Right renal cortex interstitium (tissue), 3 donors: ENCODE measurements at regions not wholly inside any gene's neighbourhood (a gene's known extent, or its start where the extent isn't known, plus 50 kb on each side); places are given as distances from the start of the nearest gene placed in this dataset.

Experiments used
- DNase-seq, 3 donors: peaks; one replicate each; pipeline ENCODE4 v3.0.0-alpha.2; 2013; ENCODE audit warnings: low read depth in 3 of 3, low spot score in 2 of 3

DNA sequence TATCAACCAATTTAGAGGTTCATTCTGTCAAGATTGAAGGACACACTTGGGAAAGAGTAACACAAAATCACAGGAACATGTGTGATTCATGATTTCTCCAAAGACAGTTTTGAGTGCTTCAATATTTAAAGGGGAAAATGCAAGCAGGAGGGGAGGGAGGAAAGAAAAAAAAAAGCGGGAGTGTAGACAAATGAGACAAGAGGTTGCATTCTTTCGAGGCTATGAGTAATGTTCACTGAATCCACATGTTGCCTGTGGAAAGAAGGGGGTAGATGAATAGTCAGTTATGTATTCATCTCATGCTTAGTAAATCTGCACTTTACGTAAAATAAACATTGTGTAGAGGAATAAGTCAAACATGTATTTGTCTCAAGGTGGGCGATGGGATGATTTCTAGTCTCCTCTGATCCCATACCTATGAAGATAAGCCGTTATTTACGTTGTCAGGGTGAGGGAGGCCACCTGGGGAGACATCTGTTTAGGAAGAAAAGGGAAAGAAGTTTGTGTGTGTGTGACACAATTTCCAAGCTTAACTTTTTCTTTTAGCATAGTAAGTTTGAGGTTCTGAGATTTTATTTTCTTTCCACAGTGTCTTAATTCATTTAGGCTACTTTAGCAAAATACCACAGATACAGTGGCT lies 211.0 kb upstream of the ZC3H15 start:
- DNase-seq = no peak

DNA sequence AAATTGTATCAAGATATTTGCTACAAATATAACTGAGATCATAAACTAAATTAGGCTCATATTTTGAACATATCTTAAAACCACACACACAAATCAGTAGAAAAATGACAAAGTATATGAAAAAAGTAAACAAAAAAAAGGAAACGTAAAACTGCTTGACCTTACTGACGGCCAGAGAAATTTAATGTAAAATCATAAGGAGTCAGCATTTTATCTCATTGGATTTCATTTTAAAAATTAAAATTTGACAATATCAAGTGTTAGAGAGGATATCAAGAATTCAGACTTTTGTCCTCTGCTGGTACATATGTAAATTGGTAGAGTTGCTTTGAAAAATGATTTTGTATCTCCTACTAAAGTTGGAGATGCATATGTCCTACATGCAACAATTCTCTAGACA lies 209.2 kb upstream of the ZC3H15 start:
- no peak for DNase-seq

DNA sequence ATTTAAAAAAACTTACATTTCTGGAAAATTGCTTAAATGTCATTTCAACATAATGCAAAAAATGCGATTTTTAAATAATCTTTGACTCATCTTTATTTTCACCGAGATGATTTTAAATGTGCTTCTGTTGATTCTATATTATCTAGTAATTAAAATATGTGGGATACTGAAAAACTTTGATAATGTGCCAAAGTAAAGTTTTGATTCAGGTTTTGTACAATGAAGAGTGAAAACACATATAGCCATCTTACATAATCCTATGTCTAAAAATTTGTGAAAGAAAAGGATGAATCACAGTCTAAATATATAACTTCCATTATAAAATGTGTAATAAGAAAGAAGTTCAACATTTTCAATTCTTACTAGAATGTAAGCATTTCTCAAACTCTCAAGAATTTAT lies 204.3 kb upstream of the ZC3H15 start:
- DNase-seq = no peak

DNA sequence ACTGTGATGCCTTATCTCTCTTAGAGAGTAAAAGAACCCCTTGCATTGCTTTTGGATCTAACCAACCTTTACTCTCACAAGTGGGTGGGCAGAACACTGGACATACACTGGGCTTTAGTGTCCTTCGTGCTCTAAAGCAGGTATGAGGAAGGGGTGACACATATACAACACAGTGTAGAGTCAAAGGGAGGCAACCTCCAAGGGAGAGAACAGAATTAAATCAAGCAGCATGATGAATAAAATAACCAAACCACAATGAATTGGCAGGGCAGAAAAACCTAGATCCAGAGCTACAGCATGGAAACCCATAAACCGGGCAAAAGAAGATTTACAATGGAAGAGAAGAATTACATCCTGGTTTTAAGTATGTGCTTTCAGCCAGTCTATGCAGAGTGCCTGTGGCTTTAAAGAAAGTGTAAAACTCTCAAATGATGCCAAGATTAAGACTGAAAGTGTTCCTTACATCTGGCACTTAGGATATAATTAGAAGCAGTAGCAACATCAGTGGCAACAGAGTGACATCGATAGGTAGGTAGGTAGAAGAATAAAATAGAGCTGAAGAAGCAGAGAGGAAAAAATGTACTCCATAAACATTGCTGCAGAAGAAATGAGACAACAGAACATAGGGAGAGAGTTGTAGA lies 191.7 kb upstream of the ZC3H15 start:
- DNase-seq = no peak

DNA sequence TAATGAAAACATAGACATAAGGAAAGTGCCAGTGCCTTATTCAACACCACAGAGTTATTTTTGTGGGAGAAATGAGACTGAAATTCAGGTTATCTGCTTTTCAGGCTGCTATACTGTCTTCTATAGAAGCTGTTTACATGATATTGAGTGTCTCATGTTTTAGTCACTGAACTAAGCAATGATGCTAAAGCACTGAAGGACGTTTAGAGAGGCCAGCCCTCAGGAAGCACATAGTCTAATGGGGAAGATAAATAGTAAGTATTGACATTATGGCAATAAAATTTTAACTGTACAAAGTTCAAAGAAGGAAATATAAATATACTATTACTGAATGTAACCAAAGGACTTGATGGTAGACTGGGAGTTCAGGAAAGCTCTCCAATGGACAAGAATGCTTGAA lies 186.4 kb upstream of the ZC3H15 start:
- no peak for DNase-seq

DNA sequence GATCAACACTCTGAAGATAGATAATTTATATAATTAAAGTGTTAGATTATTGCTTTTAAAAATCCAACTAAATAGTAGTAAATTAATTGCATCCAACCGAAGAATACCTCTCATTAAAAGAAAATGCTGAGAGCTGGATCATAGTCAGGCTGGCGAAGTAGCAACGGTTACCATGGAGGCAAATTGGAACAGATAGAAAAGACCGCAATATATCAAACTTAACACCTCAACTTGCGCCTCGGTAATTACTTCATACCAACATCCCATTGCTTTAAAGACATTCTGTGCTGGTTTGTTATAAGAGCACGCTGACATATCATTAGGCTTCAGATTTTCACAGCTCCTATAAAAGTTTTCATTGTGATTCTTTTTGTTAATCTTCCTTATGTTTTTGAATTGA lies 183.8 kb upstream of the ZC3H15 start:
- no peak for DNase-seq

DNA sequence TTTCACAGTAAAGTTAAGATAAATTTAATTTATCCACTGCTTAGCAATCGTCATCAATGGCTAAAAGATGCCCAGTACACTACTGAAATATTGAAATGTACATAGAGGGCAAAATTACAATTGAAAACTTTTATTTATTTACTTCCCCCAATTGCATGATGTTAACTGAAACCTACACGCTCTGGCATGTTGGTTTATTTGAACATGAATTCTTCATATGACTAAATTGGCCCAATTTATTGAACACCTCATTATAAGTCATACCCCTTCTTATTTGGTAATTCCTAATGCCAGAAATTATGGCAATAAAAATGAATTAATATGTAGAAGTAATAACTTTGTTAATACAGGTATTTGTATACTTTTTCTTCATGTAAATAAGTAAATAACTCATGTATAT lies 183.0 kb upstream of the ZC3H15 start:
- no peak for DNase-seq

DNA sequence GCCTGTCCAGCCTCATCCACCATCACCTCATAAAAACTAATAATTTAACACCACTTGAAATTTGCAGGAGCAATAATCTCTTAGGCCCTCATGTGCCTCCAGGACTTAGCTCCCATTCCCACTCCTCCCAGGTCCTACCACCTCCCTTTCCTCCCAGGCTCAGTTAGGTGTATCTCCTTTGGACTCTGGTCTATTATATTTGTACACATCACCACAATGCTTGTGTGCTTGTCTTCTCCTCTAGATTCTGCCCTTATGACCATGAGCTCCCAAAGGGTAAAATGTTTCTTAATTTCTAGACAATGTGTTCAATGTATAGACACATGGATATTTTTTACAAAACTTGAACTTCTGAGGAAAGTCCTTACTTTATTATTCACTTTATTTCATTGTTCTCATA lies 182.0 kb upstream of the ZC3H15 start:
- no peak for DNase-seq

DNA sequence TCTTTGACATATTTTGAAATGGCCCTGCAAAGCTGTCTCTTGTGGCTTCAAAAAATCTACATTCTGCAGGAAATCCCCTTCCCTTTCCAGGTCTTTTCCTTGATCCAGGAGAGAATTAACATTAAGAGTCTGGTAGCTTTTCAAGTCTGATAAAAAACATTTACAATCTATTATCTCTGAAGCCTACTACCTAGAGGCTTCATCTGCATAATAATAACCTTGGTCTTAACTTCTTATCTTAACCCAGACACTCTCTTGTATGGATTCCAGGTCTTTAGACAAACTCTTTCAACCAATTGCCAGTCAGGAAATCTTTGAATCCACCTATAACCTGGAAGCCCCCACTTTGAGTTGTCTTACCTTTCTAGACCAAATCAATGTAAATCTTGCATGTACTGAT lies 179.3 kb upstream of the ZC3H15 start:
- no peak for DNase-seq

DNA sequence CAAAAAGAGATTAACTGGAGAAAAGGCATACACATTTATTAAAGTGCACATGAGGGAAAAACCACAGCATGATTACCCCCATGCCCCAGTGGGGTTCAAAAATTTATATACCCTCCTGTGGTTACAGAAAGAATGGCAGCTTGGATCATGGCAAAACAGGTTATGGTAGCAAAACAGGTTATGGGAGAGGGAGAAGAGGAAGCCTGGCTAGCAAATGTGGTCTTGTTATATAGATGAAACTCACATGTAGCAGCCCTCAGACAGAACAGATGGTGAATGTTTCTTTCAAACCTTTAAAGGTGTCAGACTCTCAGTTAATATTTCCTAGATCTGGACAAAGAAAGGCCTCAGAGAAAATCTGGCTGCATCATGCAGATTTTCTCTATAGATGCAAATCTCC lies 178.2 kb upstream of the ZC3H15 start:
- no peak for DNase-seq

DNA sequence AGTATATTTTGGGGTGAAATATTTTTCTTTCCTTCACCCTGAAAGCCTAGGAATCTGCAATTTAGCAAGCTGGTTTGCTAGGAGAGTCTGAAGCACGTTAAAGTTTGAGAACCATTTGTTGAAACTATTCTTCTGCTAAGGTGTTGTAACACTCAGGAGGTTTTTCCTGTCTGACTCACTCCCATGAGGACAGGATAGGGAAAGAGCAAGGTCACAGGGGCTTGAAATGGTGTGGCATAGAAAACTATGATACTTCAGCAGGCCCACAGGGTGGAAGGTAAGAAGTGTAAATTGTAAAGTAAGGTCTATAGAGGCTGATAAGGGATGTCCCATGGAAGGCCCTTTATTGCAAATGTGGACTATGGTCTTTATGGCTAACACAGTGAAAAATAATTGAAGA lies 177.7 kb upstream of the ZC3H15 start:
- DNase-seq = no peak

DNA sequence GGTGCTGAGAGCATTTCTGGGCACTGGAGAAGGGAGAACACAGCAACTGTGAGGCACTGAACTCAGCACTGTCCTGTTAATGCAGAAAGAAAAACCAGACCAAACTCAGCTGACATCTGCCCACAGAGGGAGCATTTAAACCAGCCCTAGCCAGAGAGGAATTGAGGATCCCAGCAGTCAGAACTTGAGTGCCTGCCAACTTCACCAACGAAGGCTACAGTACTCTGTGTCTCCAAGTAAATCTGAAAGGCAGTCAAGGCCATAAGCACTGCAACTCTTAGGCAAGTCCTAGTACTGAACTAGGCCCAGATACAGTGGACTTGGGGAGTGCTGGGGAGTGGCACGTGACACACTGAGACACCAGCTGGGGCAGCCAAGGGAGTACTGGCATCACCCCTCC lies 176.2 kb upstream of the ZC3H15 start:
- DNase-seq = no peak

DNA sequence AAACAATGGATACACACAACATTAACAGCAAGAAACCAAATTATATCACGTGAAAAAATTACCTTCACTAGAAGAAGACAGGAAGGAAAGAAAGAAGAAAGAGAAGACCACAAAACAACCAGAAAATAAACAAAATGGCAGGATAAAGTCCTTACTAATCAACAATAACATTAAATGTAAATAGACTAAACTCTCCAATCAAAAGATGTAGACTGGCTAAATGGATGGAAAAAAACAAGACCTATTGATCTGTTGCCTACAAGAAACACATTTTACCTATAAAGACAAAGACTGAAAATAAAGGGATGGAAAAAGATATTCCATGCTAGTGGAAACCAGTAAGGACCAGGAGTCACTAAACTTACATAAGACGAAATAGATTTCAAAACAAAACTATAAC lies 167.0 kb upstream of the ZC3H15 start:
- DNase-seq = no peak

DNA sequence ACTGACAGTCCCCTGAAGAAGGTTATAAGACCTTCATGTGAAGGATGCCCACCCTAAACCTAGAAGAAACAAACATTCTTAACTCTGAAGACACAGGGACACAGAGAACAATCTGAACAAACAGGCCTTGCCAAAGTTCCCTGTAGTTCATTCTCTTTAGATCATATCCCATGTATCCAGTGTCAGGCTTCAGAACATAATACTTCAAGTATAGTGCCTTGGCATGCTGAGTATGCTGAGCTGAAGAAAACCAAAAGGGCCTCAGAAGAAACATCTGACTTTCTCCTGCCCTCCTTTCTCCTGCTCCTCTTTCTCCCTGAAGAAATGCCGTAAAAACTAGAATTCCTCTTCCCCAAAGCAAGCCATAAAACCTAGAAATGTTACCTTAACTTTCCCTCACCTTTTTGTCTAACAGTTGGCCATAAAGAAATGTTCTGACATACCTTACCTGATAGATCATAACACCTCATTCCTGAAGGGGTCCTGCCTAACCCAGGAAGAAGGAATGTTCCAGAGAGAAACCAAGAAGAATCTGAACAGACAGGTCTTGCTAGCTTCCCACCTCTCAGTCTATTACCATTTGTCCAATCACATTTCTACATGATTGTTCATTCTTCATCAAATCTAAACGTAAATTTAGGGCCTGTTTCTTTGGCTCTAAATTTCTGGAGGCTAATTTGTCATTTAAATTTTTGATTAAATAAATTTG lies 160.1 kb upstream of the ZC3H15 start:
- no peak for DNase-seq

DNA sequence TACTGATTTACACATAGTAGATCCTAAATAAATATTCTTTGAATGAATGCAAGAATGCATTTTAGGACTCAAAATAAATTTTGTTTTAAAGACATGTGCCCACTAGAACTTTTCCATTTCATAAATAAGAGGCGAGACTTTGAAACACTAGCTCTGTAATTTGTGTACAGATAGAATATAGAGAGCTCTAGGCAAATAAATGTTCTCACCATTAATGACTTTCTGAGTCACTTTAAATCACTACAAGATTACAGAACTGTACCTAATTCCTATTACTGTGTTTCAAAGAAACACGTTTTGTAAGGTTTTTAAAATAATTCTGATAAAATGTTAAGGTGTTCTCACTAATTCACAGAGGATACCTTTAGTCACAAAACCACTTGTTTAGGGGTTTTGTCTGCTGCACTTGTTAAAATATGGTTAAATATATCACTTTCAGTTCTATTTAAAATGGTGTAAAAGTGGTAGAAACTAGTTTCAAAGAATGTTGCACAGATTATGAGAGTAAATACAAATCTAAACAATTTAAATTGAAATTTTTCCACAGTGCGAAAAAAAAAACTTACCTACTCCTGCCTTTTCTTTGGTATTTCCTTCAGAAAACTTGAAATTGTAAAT lies 158.7 kb upstream of the ZC3H15 start:
- no peak for DNase-seq

DNA sequence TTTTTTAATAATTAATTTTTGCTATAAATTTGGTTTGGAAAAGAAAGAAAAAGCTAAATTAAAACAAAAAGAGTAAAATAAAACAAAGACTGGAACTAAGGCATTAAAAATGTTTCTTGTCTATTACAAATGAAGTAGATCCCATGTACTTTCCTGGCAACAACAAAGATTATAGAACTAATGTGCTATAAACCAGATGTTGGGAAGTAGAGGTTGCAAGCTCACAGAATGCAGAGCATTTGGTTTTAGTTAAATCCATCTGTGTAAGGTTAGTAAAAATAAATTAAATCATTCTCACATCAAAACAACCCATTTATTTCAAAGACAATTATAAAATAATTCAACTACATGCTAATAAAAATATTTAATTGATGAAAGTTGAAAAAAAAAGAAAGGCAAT lies 157.2 kb upstream of the ZC3H15 start:
- DNase-seq = no peak

DNA sequence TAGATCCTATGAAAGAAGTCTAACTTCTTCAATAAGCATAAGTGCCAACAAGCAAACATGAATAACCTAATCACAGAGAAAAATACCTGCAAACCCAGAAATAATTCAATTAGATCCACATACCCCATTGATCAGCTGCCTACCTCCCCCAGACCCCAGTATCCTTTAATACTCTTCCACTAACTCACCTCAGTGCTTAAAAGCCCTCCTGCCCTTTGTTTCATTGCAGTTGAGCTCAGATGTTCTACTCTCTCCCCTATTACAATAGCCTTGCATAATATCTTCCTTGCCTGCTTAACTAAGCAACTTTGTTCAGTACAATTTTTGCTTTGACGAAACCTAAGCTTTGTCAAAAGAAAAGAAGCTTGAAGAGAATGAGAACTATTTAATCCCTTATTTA lies 156.0 kb upstream of the ZC3H15 start:
- no peak for DNase-seq

DNA sequence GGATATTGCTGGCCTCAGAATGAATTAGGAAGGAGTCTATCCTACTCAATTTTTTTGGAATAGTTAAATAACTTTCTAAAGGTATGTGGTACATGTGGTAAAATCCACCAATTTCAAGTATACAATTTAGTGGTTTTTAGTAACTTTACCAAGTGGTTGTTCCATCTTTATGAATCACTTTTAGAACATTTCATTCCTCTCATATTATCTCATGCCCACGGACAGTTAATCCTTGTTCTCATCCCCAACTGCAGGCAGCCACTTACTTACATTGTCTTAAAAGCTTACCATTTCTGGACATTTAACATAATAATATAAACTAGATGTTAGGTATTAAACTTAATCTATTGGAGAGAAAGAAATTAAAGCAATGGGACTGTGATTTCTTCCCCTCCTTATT lies 146.3 kb upstream of the ZC3H15 start:
- no peak for DNase-seq

DNA sequence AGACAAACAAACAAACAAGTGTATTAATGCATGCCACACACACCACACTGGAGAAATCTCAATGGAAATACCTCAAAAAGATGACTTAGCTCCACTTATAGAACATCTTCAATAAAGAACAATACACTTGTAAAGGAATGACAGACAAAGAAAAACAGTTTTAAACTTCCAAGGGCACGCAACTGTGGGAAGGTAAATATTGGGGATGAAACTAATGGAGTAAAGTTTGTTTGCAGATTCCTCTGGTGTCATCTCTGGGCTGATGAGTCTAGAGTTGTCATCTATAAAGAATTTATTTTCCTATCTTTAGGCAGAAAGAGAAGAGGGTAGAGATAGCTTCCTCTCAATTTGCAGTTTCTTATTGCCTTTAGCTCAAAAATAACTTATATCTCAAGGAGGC lies 144.0 kb upstream of the ZC3H15 start:
- no peak for DNase-seq

DNA sequence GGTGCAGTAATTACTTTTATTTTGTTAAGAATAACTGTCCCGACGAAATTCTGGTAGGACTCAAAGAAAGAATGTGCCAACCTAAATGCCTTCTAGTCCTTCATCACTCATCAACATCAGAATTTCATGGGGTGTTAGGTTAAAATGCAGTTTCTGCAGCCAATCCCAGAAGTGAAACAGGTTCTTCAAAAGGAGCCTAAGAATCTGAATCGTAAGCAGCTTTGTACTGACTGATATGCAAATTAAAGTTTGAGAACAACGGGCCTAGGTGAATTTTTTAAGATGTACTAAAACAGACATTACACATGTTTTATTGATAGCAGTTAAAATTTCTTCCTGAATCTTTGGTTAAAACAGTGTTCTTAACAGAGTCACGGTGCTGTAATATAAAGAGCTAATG lies 140.3 kb upstream of the ZC3H15 start:
- no peak for DNase-seq

DNA sequence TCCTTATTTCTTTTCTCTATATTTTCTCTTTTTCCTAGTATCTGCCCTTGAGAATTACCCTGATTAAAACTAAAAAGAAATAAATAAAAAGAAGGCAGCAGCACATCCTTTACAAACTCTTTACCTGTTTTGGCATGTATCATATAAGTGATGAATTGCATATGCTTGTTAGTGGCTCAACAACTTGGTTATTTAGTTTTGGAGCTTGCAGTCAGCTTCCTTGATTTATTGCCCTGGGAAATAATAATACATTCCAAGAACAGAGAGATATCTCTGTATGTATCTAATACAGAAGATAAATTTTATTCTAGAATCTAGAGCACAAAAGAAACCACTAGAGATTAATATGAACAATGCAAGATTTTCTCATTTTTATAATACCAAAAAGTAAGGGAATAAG lies 139.8 kb upstream of the ZC3H15 start:
- DNase-seq = no peak

DNA sequence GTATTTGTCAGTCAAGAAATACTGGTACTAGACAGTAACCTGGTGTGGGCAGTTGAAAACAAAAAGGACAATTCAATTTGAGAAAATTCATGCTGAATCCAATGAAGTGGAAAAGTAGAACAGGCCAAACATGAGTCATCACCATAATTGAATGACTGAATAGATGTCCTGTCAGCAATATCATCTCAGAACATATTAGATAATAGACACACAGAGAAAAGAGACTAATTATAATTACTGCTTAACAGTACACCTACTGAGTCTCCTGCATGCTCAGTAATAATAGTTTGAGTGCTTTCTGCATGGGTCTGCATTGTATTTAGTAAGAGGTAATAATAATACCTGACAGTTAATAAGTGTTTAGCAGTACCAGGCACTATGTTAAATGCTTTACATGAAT lies 138.6 kb upstream of the ZC3H15 start:
- DNase-seq = no peak
